Transverse colon (tissue), 3 donors: ENCODE measurements at regions not wholly inside any gene's neighbourhood (a gene's known extent, or its start where the extent isn't known, plus 50 kb on each side); places are given as distances from the start of the nearest gene placed in this dataset.

Source experiments
- POLR2A ChIP-seq: fragments of 450-650 bp; IDR thresholded peaks from one replicate; pipeline ENCODE4 v1.6.1; 2016; ENCODE audit warnings: antibody characterized with exemption, mild to moderate bottlenecking, moderate library complexity
- POLR2AphosphoS5 ChIP-seq, 3 donors: sonication (generic); formaldehyde crosslinking; IDR thresholded peaks; one replicate each; pipeline ENCODE4 v1.6.1; 2016; ENCODE audit warnings: antibody characterized with exemption in 3 of 3

- TF ChIP-seq POLR2A (no peak), POLR2AphosphoS5 (IDR thresholded peaks at IDR 0.05) (no peak)
Observed at GRCh38 chr1:223038288-223039006, 104.6 kb downstream of the TLR5 start.
